Uterus (tissue), 3 donors: ENCODE measurements at regions not wholly inside any gene's neighbourhood (a gene's known extent, or its start where the extent isn't known, plus 50 kb on each side); places are given as distances from the start of the nearest gene placed in this dataset.

ENCODE experiments used
- DNase-seq, 2 donors: peaks; one replicate each; pipeline ENCODE4 v3.0.0-alpha.2; 2019 to 2020
- H3K27ac ChIP-seq, 2 donors: fragments of 200-600 bp; sonication (generic); 1 replicate in 1 of 2; 2 replicates in 1 of 2; pipeline ENCODE4 v1.5.1; 2016 to 2018
- H3K27me3 ChIP-seq, 2 donors: fragments of 200-600 bp; sonication (generic); one replicate each; pipeline ENCODE4 v1.5.1; 2018 to 2019; ENCODE audit warnings: control low read depth in 1 of 2
- H3K36me3 ChIP-seq, 2 donors: fragments of 200-600 bp; sonication (generic); one replicate each; pipeline ENCODE4 v1.5.1; 2019; ENCODE audit warnings: control low read depth in 1 of 2
- H3K4me1 ChIP-seq, 2 donors: fragments of 200-600 bp; sonication (generic); one replicate each; pipeline ENCODE4 v1.5.1; 2018 to 2019; ENCODE audit warnings: control low read depth in 1 of 2
- H3K4me3 ChIP-seq, 2 donors: fragments of 200-600 bp; sonication (generic); 1 replicate in 1 of 2; 2 replicates in 1 of 2; pipeline ENCODE4 v1.5.1; 2018 to 2019; ENCODE audit warnings: mild to moderate bottlenecking in 1 of 2
- H3K9me3 ChIP-seq, 2 donors: fragments of 200-600 bp; sonication (generic); one replicate each; pipeline ENCODE4 v1.5.1; 2019; ENCODE audit warnings: control low read depth in 1 of 2
- POLR2A ChIP-seq, 2 donors: fragments of 450-650 bp; IDR thresholded peaks; one replicate each; pipeline ENCODE4 v1.6.1; 2016; ENCODE audit warnings: antibody characterized with exemption in 2 of 2, mild to moderate bottlenecking in 1 of 2, moderate library complexity in 1 of 2
- intact Hi-C: fragments of 100-400 bp; cut with DNase I; formaldehyde crosslinking; loops from one replicate; pipeline ENCODE4 v1.15.1; 2023; ENCODE audit warnings: low total_unique reads
- TF ChIP-seq, protein P1 (sequence below), 4 experiments: fragments of 200-600 bp in 2 of 4; fragments of 450-650 bp in 2 of 4; sonication (generic) in 2 of 4; IDR thresholded peaks; one replicate each; pipeline ENCODE4 v1.5.1; 2016 to 2019; ENCODE audit warnings: antibody characterized with exemption in 4 of 4, mild to moderate bottlenecking in 2 of 4, moderate library complexity in 1 of 4
- donor health status: DM: yes; HTN: yes; CAD: no.

DNA sequence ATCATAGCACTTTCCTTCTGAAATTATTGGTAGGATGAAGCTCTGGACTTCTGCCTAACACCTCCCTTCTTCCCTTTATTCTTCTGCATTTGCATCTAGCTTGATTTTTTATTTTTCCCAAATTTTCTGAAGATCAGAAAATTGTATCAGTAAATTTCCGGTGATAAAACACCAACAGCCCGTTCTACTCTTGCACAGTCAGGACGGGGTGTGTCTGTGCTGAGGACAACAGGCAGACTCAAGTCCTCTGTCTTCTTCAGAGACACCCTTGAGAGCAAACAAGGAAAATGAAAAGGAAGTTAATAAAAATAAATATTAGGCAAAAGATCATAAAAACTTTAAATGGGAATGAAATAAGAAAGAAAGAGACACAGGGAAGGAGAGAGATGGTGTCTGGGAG lies 120.7 kb downstream of the ARL4C start:
- no peaks in the 10 kb centered on the region for H3K27me3 ChIP-seq
- H3K27ac ChIP-seq = no peak overlapping the region
- no peak for DNase-seq
- TF ChIP-seq, protein P1, sequence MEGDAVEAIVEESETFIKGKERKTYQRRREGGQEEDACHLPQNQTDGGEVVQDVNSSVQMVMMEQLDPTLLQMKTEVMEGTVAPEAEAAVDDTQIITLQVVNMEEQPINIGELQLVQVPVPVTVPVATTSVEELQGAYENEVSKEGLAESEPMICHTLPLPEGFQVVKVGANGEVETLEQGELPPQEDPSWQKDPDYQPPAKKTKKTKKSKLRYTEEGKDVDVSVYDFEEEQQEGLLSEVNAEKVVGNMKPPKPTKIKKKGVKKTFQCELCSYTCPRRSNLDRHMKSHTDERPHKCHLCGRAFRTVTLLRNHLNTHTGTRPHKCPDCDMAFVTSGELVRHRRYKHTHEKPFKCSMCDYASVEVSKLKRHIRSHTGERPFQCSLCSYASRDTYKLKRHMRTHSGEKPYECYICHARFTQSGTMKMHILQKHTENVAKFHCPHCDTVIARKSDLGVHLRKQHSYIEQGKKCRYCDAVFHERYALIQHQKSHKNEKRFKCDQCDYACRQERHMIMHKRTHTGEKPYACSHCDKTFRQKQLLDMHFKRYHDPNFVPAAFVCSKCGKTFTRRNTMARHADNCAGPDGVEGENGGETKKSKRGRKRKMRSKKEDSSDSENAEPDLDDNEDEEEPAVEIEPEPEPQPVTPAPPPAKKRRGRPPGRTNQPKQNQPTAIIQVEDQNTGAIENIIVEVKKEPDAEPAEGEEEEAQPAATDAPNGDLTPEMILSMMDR (IDR thresholded peaks at IDR 0.05) = no peak
- no peak for TF ChIP-seq POLR2A (IDR thresholded peaks at IDR 0.05)
- no peaks in the 10 kb centered on the region for H3K9me3 ChIP-seq
- H3K36me3 ChIP-seq = no peaks in the 10 kb centered on the region
- no peak overlapping the region for H3K4me3 ChIP-seq
- intact Hi-C loops = no loop called here
- no peaks in the 10 kb centered on the region for H3K4me1 ChIP-seq

DNA sequence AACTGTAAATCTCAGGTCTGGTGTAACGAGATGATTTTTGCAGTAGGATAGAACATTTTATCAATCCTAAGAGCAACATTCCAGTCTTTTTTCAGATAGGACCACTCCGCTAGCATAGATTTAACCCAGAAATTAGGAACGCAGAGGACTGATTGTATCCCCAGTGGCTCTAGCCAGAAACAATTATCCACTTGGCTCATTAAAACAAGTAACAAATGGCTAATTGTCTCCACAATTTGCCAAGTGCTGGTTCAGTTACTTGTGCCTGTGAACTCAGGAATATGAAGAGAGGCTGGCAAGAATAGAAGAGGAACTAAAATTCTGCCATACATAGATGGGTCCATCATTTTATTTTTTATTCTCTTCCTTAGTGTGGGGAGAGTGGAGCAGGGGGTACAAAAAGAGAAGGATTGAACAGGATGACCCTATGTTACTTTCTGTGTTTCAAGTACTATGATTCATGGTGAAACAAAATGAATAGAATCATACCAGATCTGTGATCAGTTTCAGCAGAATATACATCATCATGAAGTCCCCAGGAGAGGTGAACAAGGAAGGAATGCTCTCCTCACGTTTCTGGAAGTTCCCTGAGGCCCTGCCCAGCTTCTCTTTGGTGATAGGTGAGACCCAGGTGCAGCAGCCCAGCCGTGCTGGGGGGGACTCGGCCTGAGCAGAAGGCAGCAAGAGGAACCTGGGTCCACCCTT lies 121.6 kb downstream of the ARL4C start:
- DNase-seq = no peak
- TF ChIP-seq POLR2A (IDR thresholded peaks at IDR 0.05) = no peak
- TF ChIP-seq, protein P1 (IDR thresholded peaks at IDR 0.05) = no peak
- H3K36me3 ChIP-seq = no peaks in the 10 kb centered on the region
- intact Hi-C loops = no loop called here
- H3K4me1 ChIP-seq = no peaks in the 10 kb centered on the region
- no peaks in the 10 kb centered on the region for H3K9me3 ChIP-seq
- H3K27me3 ChIP-seq = no peaks in the 10 kb centered on the region
- H3K4me3 ChIP-seq = no peak overlapping the region
- H3K27ac ChIP-seq = no peak overlapping the region

DNA sequence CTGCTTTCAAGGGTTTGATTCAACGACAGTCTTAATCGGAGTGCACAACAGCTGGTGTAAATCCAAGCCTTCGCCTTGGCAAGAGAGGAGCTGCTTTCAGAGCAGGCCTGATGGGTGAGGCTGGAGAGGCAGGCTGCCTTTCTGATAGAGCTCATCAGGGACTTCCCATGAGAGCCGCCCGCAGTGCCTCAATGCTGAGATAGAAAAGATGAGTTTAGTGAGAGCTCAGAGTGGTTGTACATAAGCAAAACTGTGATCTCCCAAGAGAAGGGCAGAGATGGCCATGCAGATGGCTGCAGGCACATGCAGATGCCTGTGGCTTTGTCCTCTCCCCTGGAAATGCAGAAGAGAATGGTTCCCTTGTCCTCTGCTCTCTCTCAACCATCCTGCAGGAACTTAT lies 122.1 kb downstream of the ARL4C start:
- no peak for TF ChIP-seq POLR2A (IDR thresholded peaks at IDR 0.05)
- Histone ChIP-seq H3K27me3 (no peaks in the 10 kb centered on the region), H3K36me3 (no peaks in the 10 kb centered on the region), H3K27ac (no peak overlapping the region), H3K9me3 (no peaks in the 10 kb centered on the region), H3K4me3 (no peak overlapping the region), H3K4me1 (no peaks in the 10 kb centered on the region)
- intact Hi-C loops = no loop called here
- DNase-seq = no peak

DNA sequence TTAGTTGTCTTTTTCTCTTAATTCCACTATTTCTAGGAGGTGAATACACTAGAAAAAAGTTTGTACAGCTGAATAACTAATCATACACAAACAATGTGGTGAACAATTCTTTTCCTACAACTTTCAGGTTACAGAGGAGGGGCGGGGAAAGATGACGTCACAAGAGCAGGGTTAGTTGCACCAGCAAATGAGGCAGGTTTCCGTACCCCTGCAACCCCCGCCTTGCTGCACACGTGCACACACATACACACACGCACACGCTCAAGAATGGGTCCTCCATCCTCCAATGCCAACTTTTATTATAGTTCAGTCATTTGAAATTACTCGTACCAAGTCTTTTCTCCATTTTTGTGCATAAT lies 122.8 kb downstream of the ARL4C start:
- Histone ChIP-seq H3K27me3 (no peaks in the 10 kb centered on the region), H3K4me3 (no peak overlapping the region)
- no peak for TF ChIP-seq POLR2A (IDR thresholded peaks at IDR 0.05)
- TF ChIP-seq, protein P1 (IDR thresholded peaks at IDR 0.05) = no peak

DNA sequence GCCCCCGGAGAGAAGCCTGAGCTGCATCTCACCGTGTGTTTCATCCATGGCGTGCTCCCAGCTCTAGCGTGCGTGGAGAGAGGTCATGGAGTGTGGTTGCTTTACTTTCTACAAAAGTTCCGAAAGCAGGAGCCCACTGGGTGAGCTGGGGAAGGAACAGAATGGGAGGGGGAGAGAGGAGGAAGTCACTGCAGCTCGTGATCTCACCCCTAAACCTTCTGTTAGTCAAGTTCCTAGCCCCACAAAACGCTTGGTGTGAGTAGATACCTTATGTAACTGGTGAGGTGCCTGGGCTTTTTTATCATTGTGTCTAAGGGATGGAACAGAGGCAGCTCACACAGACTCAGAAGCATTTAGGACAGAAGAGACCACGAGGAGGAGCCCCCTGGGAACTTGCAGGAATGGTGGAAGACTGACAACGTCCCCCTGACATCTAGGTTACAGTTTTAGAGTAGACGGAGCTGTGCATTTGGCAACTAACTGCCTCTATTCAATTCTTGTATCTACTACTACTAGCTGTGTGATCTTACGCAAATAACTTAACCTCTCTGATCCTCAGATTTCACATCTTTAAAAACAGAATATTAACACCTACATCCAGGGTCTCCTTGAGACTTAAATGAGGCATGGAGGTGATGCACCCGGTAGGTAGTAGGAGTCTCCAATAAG lies 123.3 kb downstream of the ARL4C start:
- no peaks in the 10 kb centered on the region for H3K9me3 ChIP-seq
- DNase-seq = no peak
- H3K27me3 ChIP-seq = no peaks in the 10 kb centered on the region
- TF ChIP-seq POLR2A (IDR thresholded peaks at IDR 0.05) = no peak
- TF ChIP-seq, protein P1 (IDR thresholded peaks at IDR 0.05) = no peak
- H3K4me3 ChIP-seq = no peak overlapping the region
- H3K36me3 ChIP-seq = no peaks in the 10 kb centered on the region
- H3K27ac ChIP-seq = no peak overlapping the region
- H3K4me1 ChIP-seq = no peaks in the 10 kb centered on the region
- intact Hi-C loops = no loop called here

More for the DNA sequence above, 122.8 kb downstream of the ARL4C start:
- H3K4me1 ChIP-seq = no peaks in the 10 kb centered on the region
- H3K36me3 ChIP-seq = no peaks in the 10 kb centered on the region
- H3K9me3 ChIP-seq = no peaks in the 10 kb centered on the region
- intact Hi-C loops = no loop called here
- no peak overlapping the region for H3K27ac ChIP-seq
- no peak for DNase-seq
